ENCODE measurements at regions not wholly inside any gene's neighbourhood (a gene's known extent, or its start where the extent isn't known, plus 50 kb on each side); places are given as distances from the start of the nearest gene placed in this dataset.

GRCh38 chr1:221913351-221913892, 171.5 kb upstream of the DUSP10 start:
- CTCF ChIA-PET (ENCODE audit: partially characterized antibody), result interaction anchor here (0.6 to 1.0 kb wide), 3 partner anchors 8 to 71 kb away, joined by 3 read pairs; no protein-coding TSS in a partner anchor

More at GRCh38 chr1:221913351-221913892, 171.5 kb upstream of the DUSP10 start:
- Histone ChIP-seq H2BK12ac (ENCODE audit: low read depth, low read length) (no peak overlapping the region), H3K9me3 (ENCODE audit: insufficient read depth in 2 of 2, low read depth in 1 of 2, low read length in 1 of 2) (no peaks in the 10 kb centered on the region), H3K4me2 (ENCODE audit: insufficient read depth in 1 of 2, low read depth in 2 of 2, low read length in 2 of 2) (no peak overlapping the region), H4K91ac (replicated peaks; ENCODE audit: insufficient read length, low read length) (no peak overlapping the region), H2BK20ac (ENCODE audit: low read length) (no peak overlapping the region), H2AFZ (ENCODE audit: low read length) (no peak overlapping the region), H3K79me2 (ENCODE audit: control insufficient read depth in 1 of 2, insufficient read depth in 2 of 2, low read length in 2 of 2) (no peaks in the 10 kb centered on the region), H4K20me1 (replicated peaks in 1 of 2; ENCODE audit: control insufficient read depth in 1 of 2, insufficient read depth in 2 of 2, low read length in 2 of 2) (no peaks in the 10 kb centered on the region), H2BK120ac (replicated peaks; ENCODE audit: low read depth, low read length) (no peak overlapping the region), H4K8ac (ENCODE audit: extremely low read depth, insufficient read depth, low read length) (no peak overlapping the region), H3K14ac (ENCODE audit: insufficient read length) (no peak overlapping the region), H3K27me3 (replicated peaks in 1 of 4; ENCODE audit: control insufficient read depth in 3 of 4, extremely low read depth in 1 of 4, insufficient read depth in 3 of 4, low read length in 3 of 4) (no peaks in the 10 kb centered on the region), H3K4ac (replicated peaks; ENCODE audit: insufficient read length, low read depth, low read length) (no peak overlapping the region), H3K18ac (ENCODE audit: extremely low read depth, low read length) (no peak overlapping the region), H3K4me1 (replicated peaks in 1 of 4; ENCODE audit: control insufficient read depth in 3 of 4, insufficient read depth in 4 of 4, low read length in 3 of 4) (no peaks in the 10 kb centered on the region), H4K5ac (ENCODE audit: insufficient read length, low read depth, low read length) (no peak overlapping the region), H2BK15ac (ENCODE audit: low read length) (no peak overlapping the region), H3K4me3 (ENCODE audit: extremely low read depth in 1 of 4, insufficient read depth in 2 of 4, low read depth in 3 of 4, low read length in 4 of 4) (no peak overlapping the region), H3K79me1 (ENCODE audit: low read depth, low read length) (no peaks in the 10 kb centered on the region), H3K36me3 (ENCODE audit: control insufficient read depth in 2 of 4, insufficient read depth in 4 of 4, low read length in 3 of 4) (no peaks in the 10 kb centered on the region), H3K23me2 (ENCODE audit: low read depth, low read length) (no peaks in the 10 kb centered on the region), H2BK5ac (ENCODE audit: low read depth, low read length) (no peak overlapping the region), H3K56ac (replicated peaks; ENCODE audit: insufficient read length, low read depth, low read length) (no peak overlapping the region), H3K9ac (replicated peaks in 1 of 4; ENCODE audit: extremely low read depth in 1 of 4, low read depth in 3 of 4, low read length in 3 of 4) (no peak overlapping the region), H3K27ac (ENCODE audit: low read depth, low read length) (no peak overlapping the region), H2AK5ac (ENCODE audit: low read depth, low read length) (no peak overlapping the region), H3K23ac (ENCODE audit: insufficient read length) (no peak overlapping the region)
- POLR2A ChIA-PET (ENCODE audit: partially characterized antibody), result no interaction called here
- TF ChIP-seq TAF7 (optimal IDR thresholded peaks at IDR 0.05; ENCODE audit: borderline replicate concordance, low read depth, low read length) (no peak), BRCA1 (IDR thresholded peaks at IDR 0.05; ENCODE audit: low read depth, low read length) (no peak), NANOG (IDR thresholded peaks at IDR 0.05; ENCODE audit: insufficient read depth, low read depth, low read length, poor library complexity, severe bottlenecking) (no peak), POLR2A (IDR thresholded peaks at IDR 0.05; ENCODE audit: control extremely low read depth in 1 of 2, low read depth in 2 of 2, low read length in 2 of 2) (no peak), EZH2 (IDR thresholded peaks at IDR 0.05; ENCODE audit: low read depth, low read length, severe bottlenecking) (no peak)
- no peak for FAIRE-seq
- no peak for DNase-seq (ENCODE audit: low read depth in 1 of 2, low spot score in 2 of 2)
- WGBS, 2 experiments (ENCODE audit: extremely low coverage in 1 of 2, insufficient coverage in 1 of 2, insufficient read length in 1 of 2, insufficient replicate concordance in 2 of 2, low coverage in 1 of 2, low lambda C conversion rate in 2 of 2, missing lambda C conversion rate in 1 of 2), result 87% methylated on average over 3 of the region's 3 CpGs; no CpG with 5 or more reads in 1 of the 2 experiments

All from H1 (cell line).